H1 (cell line): ENCODE measurements at regions not wholly inside any gene's neighbourhood (a gene's known extent, or its start where the extent isn't known, plus 50 kb on each side); places are given as distances from the start of the nearest gene placed in this dataset.

Experiments
- CTCF ChIA-PET: fragments of 300-600 bp; sonication (Branson Sonifier 250); formaldehyde crosslinking; loops from one replicate; lab custom pipeline; 2021; ENCODE audit not compliant: partially characterized antibody; lab: Charles Lee
- POLR2A ChIA-PET: fragments of 300-600 bp; sonication (Branson Sonifier 250); formaldehyde crosslinking; loops from one replicate; lab custom pipeline; 2021; ENCODE audit warnings: inconsistent platforms; ENCODE audit not compliant: partially characterized antibody; lab: Charles Lee
- DNase-seq, 2 experiments: peaks; one replicate each; pipeline versions ENCODE4 v3.0.0 to v3.0.0-alpha.2; 2010 to 2022; ENCODE audit warnings: low spot score in 2 of 2, low read depth in 1 of 2, mixed read lengths in 1 of 2
- FAIRE-seq: peaks from 2 replicates; lab custom pipeline; 2011; peaks lifted over from hg19 to GRCh38; lab: Jason Lieb, UNC
- H2AFZ ChIP-seq: 2 replicates; pipeline ENCODE4 v1.8.1; 2012; ENCODE audit warnings: low read length, inconsistent platforms
- H2AK5ac ChIP-seq: 2 replicates; pipeline ENCODE4 v1.6.1; 2013; ENCODE audit warnings: low read depth, low read length
- H2BK120ac ChIP-seq: replicated peaks from 2 replicates; pipeline ENCODE3; 2013; ENCODE audit warnings: low read depth, low read length, inconsistent platforms
- H2BK12ac ChIP-seq: 2 replicates; pipeline ENCODE4 v1.6.1; 2013; ENCODE audit warnings: low read depth, low read length
- H2BK15ac ChIP-seq: 2 replicates; pipeline ENCODE4 v1.6.1; 2013; ENCODE audit warnings: low read length
- H2BK20ac ChIP-seq: 2 replicates; pipeline ENCODE4 v1.6.1; 2013; ENCODE audit warnings: low read length
- H2BK5ac ChIP-seq: 2 replicates; pipeline ENCODE4 v1.6.1; 2013; ENCODE audit warnings: low read depth, low read length
- H3K14ac ChIP-seq: 2 replicates; pipeline ENCODE4 v1.6.1; 2013; ENCODE audit warnings: inconsistent platforms; ENCODE audit not compliant: insufficient read length
- H3K18ac ChIP-seq: 2 replicates; pipeline ENCODE4 v1.6.1; 2013; ENCODE audit warnings: low read length; ENCODE audit errors: extremely low read depth
- H3K23ac ChIP-seq: 2 replicates; pipeline ENCODE4 v1.6.1; 2013; ENCODE audit warnings: inconsistent platforms; ENCODE audit not compliant: insufficient read length
- H3K23me2 ChIP-seq: 2 replicates; pipeline ENCODE4 v1.6.1; 2013; ENCODE audit warnings: low read depth, low read length
- H3K27ac ChIP-seq: 2 replicates; pipeline ENCODE4 v1.6.1; 2011; ENCODE audit warnings: low read depth, low read length, inconsistent platforms
- H3K27me3 ChIP-seq, 4 experiments: replicated peaks in 1 of 4; 1 replicate in 1 of 4; 2 replicates in 3 of 4; pipeline versions ENCODE4 v1.6.1 to v1.8.1; 2011 to 2013; ENCODE audit warnings: low read length in 3 of 4, mild to moderate bottlenecking in 3 of 4, inconsistent platforms in 2 of 4, mixed read lengths in 2 of 4, moderate library complexity in 1 of 4; ENCODE audit not compliant: control insufficient read depth in 3 of 4, insufficient read depth in 3 of 4; ENCODE audit errors: extremely low read depth in 1 of 4
- H3K36me3 ChIP-seq, 4 experiments: 2 replicates each; pipeline versions ENCODE4 v1.6.1 to v1.8.1; 2011 to 2013; ENCODE audit warnings: mild to moderate bottlenecking in 4 of 4, low read length in 3 of 4, moderate library complexity in 2 of 4, control low read depth in 1 of 4, inconsistent platforms in 1 of 4; ENCODE audit not compliant: insufficient read depth in 4 of 4, control insufficient read depth in 2 of 4
- H3K4ac ChIP-seq: replicated peaks from 2 replicates; pipeline ENCODE3; 2013; ENCODE audit warnings: low read length, low read depth, mixed read lengths, inconsistent platforms; ENCODE audit not compliant: insufficient read length
- H3K4me1 ChIP-seq, 4 experiments: replicated peaks in 1 of 4; 1 replicate in 1 of 4; 2 replicates in 3 of 4; pipeline versions ENCODE4 v1.6.1 to v1.8.1; 2011 to 2013; ENCODE audit warnings: low read length in 3 of 4, inconsistent platforms in 2 of 4, mixed read lengths in 1 of 4; ENCODE audit not compliant: insufficient read depth in 4 of 4, control insufficient read depth in 3 of 4
- H3K4me2 ChIP-seq, 2 experiments: 2 replicates each; pipeline versions ENCODE4 v1.6.1 to v1.8.1; 2011 to 2013; ENCODE audit warnings: low read depth in 2 of 2, low read length in 2 of 2, control low read depth in 1 of 2, inconsistent platforms in 1 of 2, mild to moderate bottlenecking in 1 of 2; ENCODE audit not compliant: insufficient read depth in 1 of 2
- H3K4me3 ChIP-seq, 4 experiments: fragments of 200-600, 300-600 bp in 1 of 4; sonication (generic), shearing (Covaris generic), sonication (Bioruptor Twin) in 1 of 4; 2 replicates each; pipeline versions ENCODE4 v1.5.1 to v1.8.1; 2011 to 2016; ENCODE audit warnings: low read length in 4 of 4, low read depth in 3 of 4, control low read depth in 2 of 4, inconsistent platforms in 2 of 4, mild to moderate bottlenecking in 2 of 4, mixed read lengths in 1 of 4, moderate library complexity in 1 of 4; ENCODE audit not compliant: insufficient read depth in 2 of 4; ENCODE audit errors: extremely low read depth in 1 of 4
- H3K56ac ChIP-seq: replicated peaks from 2 replicates; pipeline ENCODE3; 2013; ENCODE audit warnings: low read depth, mild to moderate bottlenecking, mixed read lengths, low read length, inconsistent platforms; ENCODE audit not compliant: insufficient read length
- H3K79me1 ChIP-seq: 2 replicates; pipeline ENCODE4 v1.6.1; 2013; ENCODE audit warnings: low read depth, low read length, control low read depth
- H3K79me2 ChIP-seq, 2 experiments: 2 replicates each; pipeline versions ENCODE4 v1.6.1 to v1.8.1; 2012 to 2013; ENCODE audit warnings: low read length in 2 of 2, mild to moderate bottlenecking in 2 of 2, inconsistent platforms in 1 of 2; ENCODE audit not compliant: insufficient read depth in 2 of 2, control insufficient read depth in 1 of 2
- H3K9ac ChIP-seq, 4 experiments: replicated peaks in 1 of 4; 1 replicate in 1 of 4; 2 replicates in 3 of 4; pipeline versions ENCODE4 v1.6.1 to v1.8.1; 2011 to 2013; ENCODE audit warnings: low read depth in 3 of 4, low read length in 3 of 4, control low read depth in 2 of 4, mild to moderate bottlenecking in 2 of 4, moderate library complexity in 2 of 4, inconsistent platforms in 1 of 4; ENCODE audit errors: extremely low read depth in 1 of 4
- H3K9me3 ChIP-seq, 2 experiments: 2 replicates each; pipeline versions ENCODE4 v1.6.1 to v1.8.1; 2012 to 2013; ENCODE audit warnings: mild to moderate bottlenecking in 2 of 2, moderate library complexity in 2 of 2, control low read depth in 1 of 2, inconsistent platforms in 1 of 2, low read depth in 1 of 2, low read length in 1 of 2, mixed read lengths in 1 of 2; ENCODE audit not compliant: insufficient read depth in 2 of 2
- H4K20me1 ChIP-seq, 2 experiments: replicated peaks in 1 of 2; 2 replicates each; pipeline versions ENCODE3 to v1.8.1; 2011 to 2013; ENCODE audit warnings: inconsistent platforms in 2 of 2, low read length in 2 of 2, mild to moderate bottlenecking in 1 of 2; ENCODE audit not compliant: insufficient read depth in 2 of 2, control insufficient read depth in 1 of 2
- H4K5ac ChIP-seq: 2 replicates; pipeline ENCODE4 v1.6.1; 2013; ENCODE audit warnings: low read length, low read depth, mixed read lengths, inconsistent platforms; ENCODE audit not compliant: insufficient read length
- H4K8ac ChIP-seq: 2 replicates; pipeline ENCODE4 v1.8.0; 2013; ENCODE audit warnings: mild to moderate bottlenecking, moderate library complexity, low read length, inconsistent platforms; ENCODE audit not compliant: insufficient read depth; ENCODE audit errors: extremely low read depth
- H4K91ac ChIP-seq: replicated peaks from 2 replicates; pipeline ENCODE3; 2013; ENCODE audit warnings: low read length, mixed read lengths, inconsistent platforms; ENCODE audit not compliant: insufficient read length
- BACH1 ChIP-seq: IDR thresholded peaks from 2 replicates; pipeline ENCODE4 v1.6.1; 2012; ENCODE audit warnings: low read length, improper control_type of control experiment
- CHD2 ChIP-seq: IDR thresholded peaks from 2 replicates; pipeline ENCODE4 v1.6.1; 2012; ENCODE audit warnings: low read length, improper control_type of control experiment
- CTCF ChIP-seq, 3 experiments: IDR thresholded peaks; 1 replicate in 2 of 3; 2 replicates in 1 of 3; pipeline versions ENCODE4 v1.5.1 to v1.6.1; 2011; ENCODE audit warnings: low read length in 3 of 3, mild to moderate bottlenecking in 3 of 3, inconsistent platforms in 2 of 3, low read depth in 1 of 3, moderate library complexity in 1 of 3; ENCODE audit not compliant: insufficient read depth in 1 of 3; ENCODE audit errors: control extremely low read depth in 1 of 3
- EP300 ChIP-seq, 2 experiments: IDR thresholded peaks; 1 replicate in 1 of 2; 2 replicates in 1 of 2; pipeline ENCODE4 v1.6.1; 2011 to 2012; ENCODE audit warnings: low read depth in 2 of 2, low read length in 2 of 2, mild to moderate bottlenecking in 2 of 2, borderline replicate concordance in 1 of 2, inconsistent platforms in 1 of 2, moderate library complexity in 1 of 2
- JUND ChIP-seq: IDR thresholded peaks from 2 replicates; pipeline ENCODE4 v1.6.1; 2011; ENCODE audit warnings: mild to moderate bottlenecking, improper control_type of control experiment, low read length
- POU5F1 ChIP-seq: IDR thresholded peaks from 2 replicates; pipeline ENCODE4 v1.6.1; 2011; ENCODE audit warnings: low read depth, mild to moderate bottlenecking, low read length, moderate library complexity
- SRF ChIP-seq: IDR thresholded peaks from 2 replicates; pipeline ENCODE4 v1.6.1; 2011; ENCODE audit warnings: mild to moderate bottlenecking, low read depth, low read length, moderate library complexity
- SUZ12 ChIP-seq: fragments of 200-600 bp; sonication (generic); IDR thresholded peaks from 2 replicates; pipeline ENCODE4 v1.6.1; 2012; ENCODE audit warnings: mild to moderate bottlenecking, inconsistent platforms, low read length, moderate library complexity, mixed read lengths
- TBP ChIP-seq: IDR thresholded peaks from 2 replicates; pipeline ENCODE4 v1.6.1; 2011; ENCODE audit warnings: low read depth, low read length, improper control_type of control experiment
- WGBS, 2 experiments: shearing (Covaris generic) in 1 of 2; methylation state at CpG; one replicate each; pipeline versions ENCODE4 v1.1.6 to v1.1.7; 2013 to 2015; ENCODE audit warnings: low lambda C conversion rate in 2 of 2, mixed read lengths in 2 of 2, inconsistent platforms in 1 of 2, low coverage in 1 of 2, missing lambda C conversion rate in 1 of 2; ENCODE audit not compliant: insufficient replicate concordance in 2 of 2, insufficient coverage in 1 of 2, insufficient read length in 1 of 2; ENCODE audit errors: extremely low coverage in 1 of 2, missing lambda C conversion rate in 1 of 2; 5-methylcytosine and 5-hydroxymethylcytosine counted together
- TF ChIP-seq, protein P1 (sequence below): IDR thresholded peaks from 2 replicates; pipeline ENCODE4 v1.6.1; 2011; ENCODE audit warnings: low read length, improper control_type of control experiment

DNA sequence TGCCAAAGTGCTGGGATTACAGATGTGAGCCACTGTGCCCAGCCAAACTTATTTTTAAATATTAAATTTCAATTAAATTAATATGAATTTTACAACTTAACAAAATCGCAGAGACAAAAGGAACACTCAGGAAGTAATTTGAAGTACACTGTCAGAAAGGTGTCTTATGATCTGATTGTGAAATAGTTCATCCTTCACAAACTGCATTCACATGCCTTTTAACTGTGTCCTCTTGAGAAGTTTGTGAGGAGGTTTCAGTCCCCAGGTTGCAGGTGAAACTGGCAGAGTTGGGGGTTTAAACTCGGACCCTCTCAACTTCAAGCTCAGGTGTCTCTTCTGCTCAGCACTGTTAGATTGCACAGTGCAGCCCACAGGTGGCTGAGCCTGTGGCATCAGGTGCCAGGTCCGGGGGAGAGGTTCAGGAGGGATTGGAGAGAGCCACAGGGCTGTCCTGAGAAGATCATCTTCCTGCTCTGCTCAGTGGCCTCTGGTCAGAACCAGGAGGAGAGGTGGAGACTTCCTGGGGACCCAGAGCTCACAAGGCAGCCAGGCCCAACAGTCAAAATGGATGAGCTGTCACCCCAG, 152.3 kb upstream of the RAB4A start:
- Histone ChIP-seq H4K91ac (no peak overlapping the region), H4K8ac (no peak overlapping the region), H2BK20ac (no peak overlapping the region), H3K79me2 (no peaks in the 10 kb centered on the region), H3K23me2 (no peaks in the 10 kb centered on the region), H3K36me3 (no peaks in the 10 kb centered on the region), H2AFZ (no peak overlapping the region), H2BK12ac (no peak overlapping the region), H3K27me3 (peaks cover 0 to 9% (median 2%) of the 10 kb centered on the region in 4 experiments; a peak in 4 of 7 replicates), H3K14ac (no peak overlapping the region), H3K4me1 (peaks cover 0 to 6% (median 4%) of the 10 kb centered on the region in 4 experiments; a peak in 3 of 7 replicates), H3K23ac (no peak overlapping the region), H2BK15ac (no peak overlapping the region), H3K9me3 (no peaks in the 10 kb centered on the region), H3K18ac (no peak overlapping the region), H2BK5ac (no peak overlapping the region), H4K20me1 (peaks cover 2% of the 10 kb centered on the region in 2 experiments), H4K5ac (no peak overlapping the region), H3K4me3 (no peak overlapping the region), H3K27ac (no peak overlapping the region), H2BK120ac (no peak overlapping the region), H3K79me1 (no peaks in the 10 kb centered on the region; the same call in 1 of the 2 replicates), H2AK5ac (no peak overlapping the region), H3K56ac (no peak overlapping the region), H3K4ac (no peak overlapping the region), H3K9ac (no peak overlapping the region), H3K4me2 (no peak overlapping the region)
- ChIA-PET POLR2A (no interaction called here), CTCF (interaction anchor here (0.6 to 1.7 kb wide), 4 partner anchors 34 to 375 kb away, joined by 3 to 4 read pairs (median 4); no protein-coding TSS in a partner anchor)
- WGBS, 2 experiments: 83% methylated on average over 3 of the region's 3 CpGs; no CpG with 5 or more reads in 1 of the 2 experiments
- DNase-seq (no peak), FAIRE-seq (no peak)
- TF ChIP-seq CTCF (IDR thresholded peaks at IDR 0.05; ENCODE audit: control extremely low read depth in 1 of 3, insufficient read depth in 1 of 3, low read depth in 1 of 3, low read length in 3 of 3) (no peak), BACH1 (no peak), CHD2 (no peak), SUZ12 (no peak), JUND (no peak), POU5F1 (no peak), SRF (no peak), EP300 (IDR thresholded peaks at IDR 0.05; ENCODE audit: borderline replicate concordance in 1 of 2, low read depth in 2 of 2, low read length in 2 of 2) (no peak), TBP (no peak)
- TF ChIP-seq, protein P1, sequence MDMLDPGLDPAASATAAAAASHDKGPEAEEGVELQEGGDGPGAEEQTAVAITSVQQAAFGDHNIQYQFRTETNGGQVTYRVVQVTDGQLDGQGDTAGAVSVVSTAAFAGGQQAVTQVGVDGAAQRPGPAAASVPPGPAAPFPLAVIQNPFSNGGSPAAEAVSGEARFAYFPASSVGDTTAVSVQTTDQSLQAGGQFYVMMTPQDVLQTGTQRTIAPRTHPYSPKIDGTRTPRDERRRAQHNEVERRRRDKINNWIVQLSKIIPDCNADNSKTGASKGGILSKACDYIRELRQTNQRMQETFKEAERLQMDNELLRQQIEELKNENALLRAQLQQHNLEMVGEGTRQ: no peak
